ENCODE measurements at regions not wholly inside any gene's neighbourhood (a gene's known extent, or its start where the extent isn't known, plus 50 kb on each side); places are given as distances from the start of the nearest gene placed in this dataset.
"Not testable (repeated sequence)": the region's sequence is repeated elsewhere in the genome, so short reads cannot be mapped to it uniquely, and the experiment has no call there.

DNA sequence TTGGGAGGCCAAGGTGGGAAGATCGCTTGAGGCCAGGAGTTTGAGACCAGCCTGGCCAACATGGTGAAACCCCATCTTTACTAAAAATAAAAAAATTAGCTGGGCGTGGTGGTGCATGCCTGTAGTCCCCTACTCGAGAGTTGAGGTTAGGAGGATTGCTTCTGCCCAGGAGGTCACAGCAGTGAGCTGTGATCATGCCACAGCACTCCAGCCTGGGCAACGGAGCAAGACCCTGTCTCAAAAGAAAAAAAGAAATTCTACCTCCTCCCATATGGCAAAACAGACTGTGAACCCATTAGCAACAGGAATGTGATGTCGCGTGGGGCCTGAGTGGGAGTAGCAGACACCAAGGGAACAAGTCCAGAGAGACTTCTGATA is 99.7 kb upstream of the MED13L start:
- DNase-seq; H3K36me3 ChIP-seq (replicated peaks in 1 of 2; ENCODE audit: control extremely low read depth in 1 of 2, control insufficient read depth in 1 of 2, extremely low read depth in 1 of 2, insufficient read depth in 2 of 2, low read length in 1 of 2); CTCF ChIA-PET; H4K20me1 ChIP-seq (ENCODE audit: control insufficient read depth, insufficient read depth, low read length, poor library complexity, severe bottlenecking); H3K9ac ChIP-seq (ENCODE audit: low read length); H3K79me2 ChIP-seq (ENCODE audit: control insufficient read depth, insufficient read depth, low read length); H3K4me3 ChIP-seq (ENCODE audit: control extremely low read depth in 1 of 5, extremely low read depth in 1 of 5, insufficient read depth in 1 of 5, low read depth in 2 of 5, low read length in 4 of 5); H3K27me3 Mint-ChIP-seq; ATAC-seq (ENCODE audit: low read depth); H3K27ac Mint-ChIP-seq; H3K9me3 Mint-ChIP-seq (ENCODE audit: insufficient read depth); H3K4me1 Mint-ChIP-seq; H3K4me2 ChIP-seq (replicated peaks; ENCODE audit: low read depth, low read length, poor library complexity, severe bottlenecking); intact Hi-C loops (cut with micrococcal nuclease); H3K27ac ChIP-seq (ENCODE audit: low read length in 2 of 2); H3K4me3 Mint-ChIP-seq; H2AFZ ChIP-seq (ENCODE audit: insufficient read depth, low read depth, low read length, poor library complexity, severe bottlenecking); H3K9me3 ChIP-seq (ENCODE audit: control extremely low read depth in 1 of 3, control insufficient read depth in 2 of 3, insufficient read depth in 1 of 3, low read length in 2 of 3); POLR2A ChIA-PET; H3K27me3 ChIP-seq (replicated peaks in 1 of 4; ENCODE audit: control extremely low read depth in 1 of 4, control insufficient read depth in 3 of 4, insufficient read depth in 4 of 4, low read length in 3 of 4); H3K4me1 ChIP-seq (ENCODE audit: control insufficient read depth in 2 of 2, insufficient read depth in 2 of 2, low read length in 2 of 2): not testable (repeated sequence)
- WGBS (ENCODE audit: insufficient coverage): 93% methylated on average over 2 of the region's 6 CpGs

GRCh38 chr12:116378002-116378401 is 100.5 kb upstream of the MED13L start:
- no peak overlapping the region for H3K9ac ChIP-seq (ENCODE audit: low read length)
- ChIA-PET POLR2A (no interaction called here), CTCF (interaction anchor here (0.9 to 1.2 kb wide), 2 partner anchors 9 to 11 kb away, joined by 3 to 5 read pairs; no protein-coding TSS in a partner anchor)
- no peak overlapping the region for H3K4me3 Mint-ChIP-seq
- H4K20me1 ChIP-seq (ENCODE audit: control insufficient read depth, insufficient read depth, low read length, poor library complexity, severe bottlenecking): no peaks in the 10 kb centered on the region
- H3K27ac Mint-ChIP-seq: no peak overlapping the region
- peaks cover 8% of the 10 kb centered on the region for H3K27me3 Mint-ChIP-seq
- H3K4me1 ChIP-seq (ENCODE audit: control insufficient read depth in 2 of 2, insufficient read depth in 2 of 2, low read length in 2 of 2): no peaks in the 10 kb centered on the region
- no peak overlapping the region for H3K27ac ChIP-seq (ENCODE audit: low read length in 2 of 2)
- H3K79me2 ChIP-seq (ENCODE audit: control insufficient read depth, insufficient read depth, low read length): no peaks in the 10 kb centered on the region
- no peak for DNase-seq
- intact Hi-C loops (cut with micrococcal nuclease): no loop called here
- no peak overlapping the region for H3K4me2 ChIP-seq (replicated peaks; ENCODE audit: low read depth, low read length, poor library complexity, severe bottlenecking)
- peaks cover 0 to 2% (median 0%) of the 10 kb centered on the region in 3 donors for H3K9me3 ChIP-seq (ENCODE audit: control extremely low read depth in 1 of 3, control insufficient read depth in 2 of 3, insufficient read depth in 1 of 3, low read length in 2 of 3)
- H3K9me3 Mint-ChIP-seq (ENCODE audit: insufficient read depth): no peaks in the 10 kb centered on the region
- H3K4me3 ChIP-seq (ENCODE audit: control extremely low read depth in 1 of 5, extremely low read depth in 1 of 5, insufficient read depth in 1 of 5, low read depth in 2 of 5, low read length in 4 of 5): no peak overlapping the region
- H3K36me3 ChIP-seq (replicated peaks in 1 of 2; ENCODE audit: control extremely low read depth in 1 of 2, control insufficient read depth in 1 of 2, extremely low read depth in 1 of 2, insufficient read depth in 2 of 2, low read length in 1 of 2): no peaks in the 10 kb centered on the region
- no peak overlapping the region for H2AFZ ChIP-seq (ENCODE audit: insufficient read depth, low read depth, low read length, poor library complexity, severe bottlenecking)
- no peak for ATAC-seq (ENCODE audit: low read depth)
- TF ChIP-seq CTCF (IDR thresholded peaks at IDR 0.05) (no peak), EZH2 (IDR thresholded peaks at IDR 0.05; ENCODE audit: borderline replicate concordance, insufficient read depth, low read depth, low read length, poor library complexity, severe bottlenecking) (no peak)
- no peaks in the 10 kb centered on the region for H3K27me3 ChIP-seq (replicated peaks in 1 of 4; ENCODE audit: control extremely low read depth in 1 of 4, control insufficient read depth in 3 of 4, insufficient read depth in 4 of 4, low read length in 3 of 4)
- WGBS (ENCODE audit: insufficient coverage): 94% methylated on average over 8 of the region's 11 CpGs
- no peaks in the 10 kb centered on the region for H3K4me1 Mint-ChIP-seq

Data from B cell (primary cell).